ENCODE measurements at regions not wholly inside any gene's neighbourhood (a gene's known extent, or its start where the extent isn't known, plus 50 kb on each side); places are given as distances from the start of the nearest gene placed in this dataset.

DNA sequence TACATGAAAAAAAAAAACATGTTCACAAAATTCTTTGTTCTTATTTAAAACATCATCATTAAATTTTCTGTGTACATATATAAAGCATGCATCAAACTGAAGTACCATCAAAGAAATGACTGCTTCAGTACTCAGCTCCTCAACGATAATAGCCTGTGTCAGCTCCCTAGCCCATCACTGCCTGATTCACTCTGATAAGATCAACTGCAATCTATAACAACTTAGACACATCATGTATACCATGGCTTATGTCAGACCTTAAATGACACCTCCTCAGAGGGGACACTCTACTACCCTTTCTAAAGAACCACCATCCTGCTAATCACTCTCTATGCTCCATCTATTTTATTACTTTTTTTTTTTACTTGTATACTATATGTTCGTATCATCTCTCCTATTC is 200.5 kb upstream of the TLE4 start:
- no peak overlapping the region for H3K4me3 ChIP-seq (ENCODE audit: low read depth, low read length)
- no peak for DNase-seq (ENCODE audit: low read depth)
- TF ChIP-seq, protein P1, sequence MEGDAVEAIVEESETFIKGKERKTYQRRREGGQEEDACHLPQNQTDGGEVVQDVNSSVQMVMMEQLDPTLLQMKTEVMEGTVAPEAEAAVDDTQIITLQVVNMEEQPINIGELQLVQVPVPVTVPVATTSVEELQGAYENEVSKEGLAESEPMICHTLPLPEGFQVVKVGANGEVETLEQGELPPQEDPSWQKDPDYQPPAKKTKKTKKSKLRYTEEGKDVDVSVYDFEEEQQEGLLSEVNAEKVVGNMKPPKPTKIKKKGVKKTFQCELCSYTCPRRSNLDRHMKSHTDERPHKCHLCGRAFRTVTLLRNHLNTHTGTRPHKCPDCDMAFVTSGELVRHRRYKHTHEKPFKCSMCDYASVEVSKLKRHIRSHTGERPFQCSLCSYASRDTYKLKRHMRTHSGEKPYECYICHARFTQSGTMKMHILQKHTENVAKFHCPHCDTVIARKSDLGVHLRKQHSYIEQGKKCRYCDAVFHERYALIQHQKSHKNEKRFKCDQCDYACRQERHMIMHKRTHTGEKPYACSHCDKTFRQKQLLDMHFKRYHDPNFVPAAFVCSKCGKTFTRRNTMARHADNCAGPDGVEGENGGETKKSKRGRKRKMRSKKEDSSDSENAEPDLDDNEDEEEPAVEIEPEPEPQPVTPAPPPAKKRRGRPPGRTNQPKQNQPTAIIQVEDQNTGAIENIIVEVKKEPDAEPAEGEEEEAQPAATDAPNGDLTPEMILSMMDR (IDR thresholded peaks at IDR 0.05; ENCODE audit: insufficient read depth, low read length) = no peak

DNA sequence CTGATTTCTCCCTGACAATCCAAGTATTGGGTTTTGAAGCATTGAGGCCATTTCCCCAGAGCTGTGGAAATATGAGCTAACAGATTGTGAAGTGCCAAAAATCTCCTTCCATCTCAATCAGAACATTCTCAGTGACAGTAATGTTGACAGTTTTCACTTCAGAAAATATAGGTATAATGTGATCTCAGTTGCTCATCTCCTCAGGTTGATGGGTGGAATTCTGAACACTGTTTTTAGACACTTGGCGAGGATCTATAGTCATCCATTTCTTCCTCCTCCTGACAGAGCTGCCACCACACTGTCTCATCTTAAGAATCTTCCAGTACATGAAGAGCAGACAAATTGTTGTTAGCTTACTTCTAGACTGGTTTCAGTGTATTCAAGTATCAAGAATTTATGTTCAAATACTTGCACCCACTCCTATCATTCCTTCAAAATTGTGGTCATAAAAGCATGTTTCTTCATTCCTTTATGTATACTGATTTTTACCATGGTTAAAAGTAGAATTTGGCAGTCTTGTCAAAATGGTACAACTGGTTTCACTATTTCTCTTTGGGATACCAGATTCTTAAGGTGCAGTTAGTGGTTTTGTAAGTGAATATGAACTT is 199.7 kb upstream of the TLE4 start:
- no peak overlapping the region for H3K4me3 ChIP-seq (ENCODE audit: low read depth, low read length)
- TF ChIP-seq, protein P1 (IDR thresholded peaks at IDR 0.05; ENCODE audit: insufficient read depth, low read length) = no peak
- DNase-seq (ENCODE audit: low read depth) = no peak

DNA sequence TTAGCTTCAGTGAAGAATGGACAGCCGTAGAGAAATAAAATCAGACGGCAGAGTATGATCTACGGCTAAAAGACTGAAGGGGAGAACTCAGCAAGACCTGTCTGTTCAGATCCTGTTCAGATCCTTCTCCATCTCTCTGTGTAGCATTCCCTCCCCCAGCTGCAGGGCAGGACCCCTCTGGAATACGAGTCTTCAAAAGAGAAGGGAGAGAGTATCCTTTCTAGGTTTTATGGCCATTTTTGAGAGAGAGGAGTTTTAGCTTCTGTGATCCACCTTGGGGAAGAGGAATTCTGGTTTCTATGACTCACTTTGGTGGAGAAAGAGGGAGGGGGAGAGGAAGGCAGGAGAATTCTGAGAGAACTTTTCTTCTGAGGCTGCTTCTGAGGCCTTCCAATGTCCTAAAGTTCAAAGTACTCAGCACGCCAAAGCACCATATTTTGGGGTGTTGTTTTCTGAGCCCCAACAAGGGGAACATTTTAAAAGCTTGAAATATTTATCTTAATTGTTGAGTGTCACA is 194.4 kb upstream of the TLE4 start:
- no peak for DNase-seq (ENCODE audit: low read depth)
- TF ChIP-seq, protein P1 (IDR thresholded peaks at IDR 0.05; ENCODE audit: insufficient read depth, low read length) = no peak
- H3K4me3 ChIP-seq (ENCODE audit: low read depth, low read length) = no peak overlapping the region

DNA sequence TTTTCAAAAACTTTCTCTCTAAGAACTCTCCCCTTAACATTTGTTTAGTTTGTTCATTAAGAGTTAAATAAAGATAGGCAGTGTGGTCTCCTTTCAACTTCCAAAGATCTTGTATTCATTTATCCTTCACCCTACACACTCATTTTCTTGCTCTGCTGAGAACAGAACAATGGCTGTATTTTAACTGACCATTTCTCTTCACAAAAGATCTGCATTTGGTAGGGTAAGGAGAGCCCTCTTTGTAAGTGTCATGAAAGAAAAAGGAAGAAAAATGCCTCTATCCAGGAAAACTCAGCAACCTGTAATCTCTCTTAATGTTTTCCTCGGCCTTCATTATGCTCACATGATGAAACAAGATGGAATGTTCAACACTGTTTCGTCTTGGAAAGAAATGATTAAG is 193.7 kb upstream of the TLE4 start:
- no peak overlapping the region for H3K4me3 ChIP-seq (ENCODE audit: low read depth, low read length)
- DNase-seq (ENCODE audit: low read depth) = no peak
- TF ChIP-seq, protein P1 (IDR thresholded peaks at IDR 0.05; ENCODE audit: insufficient read depth, low read length) = no peak

DNA sequence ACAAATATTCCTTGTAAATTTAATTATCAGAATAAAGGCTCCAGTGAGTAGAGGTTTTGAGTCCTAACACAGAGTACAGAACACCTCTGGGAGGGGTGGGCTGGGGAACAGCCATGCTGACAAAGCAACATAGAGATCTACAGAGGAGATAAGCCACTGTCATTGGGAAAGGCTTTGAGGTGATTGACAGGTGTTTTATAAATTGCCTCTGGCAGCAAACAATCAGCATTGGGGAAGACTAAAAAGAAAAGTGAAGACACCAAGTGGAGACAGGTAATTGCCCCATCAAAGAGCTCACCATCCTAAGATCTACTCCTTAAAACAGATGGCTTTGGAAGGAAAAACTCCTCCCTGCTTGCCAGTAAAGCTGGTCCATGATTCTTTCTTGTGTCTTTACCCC is 189.7 kb upstream of the TLE4 start:
- no peak overlapping the region for H3K4me3 ChIP-seq (ENCODE audit: low read depth, low read length)
- TF ChIP-seq, protein P1 (IDR thresholded peaks at IDR 0.05; ENCODE audit: insufficient read depth, low read length) = no peak
- no peak for DNase-seq (ENCODE audit: low read depth)

DNA sequence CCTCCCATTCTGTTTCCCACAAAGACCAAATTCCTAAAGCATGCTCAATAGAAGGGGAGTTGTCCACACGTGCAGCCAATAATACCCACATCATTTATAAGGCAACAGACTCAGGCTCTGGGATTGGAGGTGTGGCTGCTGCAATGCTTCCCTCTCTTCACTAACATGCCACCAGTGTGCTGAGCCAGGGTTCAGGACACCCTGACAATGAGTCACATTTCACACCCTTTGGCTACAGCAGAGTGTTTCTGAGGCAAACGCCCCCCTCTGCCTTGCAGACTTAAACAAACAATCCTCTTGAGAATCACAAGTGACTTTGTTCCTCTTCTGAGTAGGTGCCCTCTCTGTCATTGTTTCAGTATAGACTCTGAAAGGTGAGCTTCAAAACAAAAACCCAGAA is 189.3 kb upstream of the TLE4 start:
- TF ChIP-seq, protein P1 (IDR thresholded peaks at IDR 0.05; ENCODE audit: insufficient read depth, low read length) = no peak
- no peak for DNase-seq (ENCODE audit: low read depth)

DNA sequence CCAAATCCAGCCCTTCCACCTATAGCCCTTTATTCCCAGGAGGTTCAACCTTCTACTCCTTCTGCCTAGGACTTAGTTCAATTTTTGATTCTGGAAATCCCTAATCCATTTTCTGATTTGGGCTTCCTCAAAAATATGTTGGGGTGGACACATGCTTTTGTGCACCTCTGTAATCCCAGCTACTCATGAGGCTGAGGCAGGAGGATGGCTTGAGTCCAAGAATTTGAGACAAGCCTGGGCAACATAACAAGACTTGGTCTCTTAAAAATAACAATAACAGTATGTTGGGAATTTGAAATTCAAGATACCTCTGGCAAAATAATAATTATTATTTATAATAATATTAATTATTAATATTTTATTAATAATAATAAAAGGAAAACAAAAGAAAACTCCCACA is 188.7 kb upstream of the TLE4 start:
- TF ChIP-seq, protein P1 (IDR thresholded peaks at IDR 0.05; ENCODE audit: insufficient read depth, low read length) = no peak
- no peak for DNase-seq (ENCODE audit: low read depth)
- H3K4me3 ChIP-seq (ENCODE audit: low read depth, low read length) = no peak overlapping the region

More for the DNA sequence above, 189.3 kb upstream of the TLE4 start:
- no peak overlapping the region for H3K4me3 ChIP-seq (ENCODE audit: low read depth, low read length)

All from fibroblast of the aortic adventitia (primary cell).